NCI-H187 treated with DMSO at 0.1 percent for 48 hours (cell line): ENCODE measurements at regions not wholly inside any gene's neighbourhood (a gene's known extent, or its start where the extent isn't known, plus 50 kb on each side); places are given as distances from the start of the nearest gene placed in this dataset.

Source experiments
- DNase-seq: peaks from one replicate; lab custom pipeline; 2025; lab: John Stamatoyannopoulos, UW

DNA sequence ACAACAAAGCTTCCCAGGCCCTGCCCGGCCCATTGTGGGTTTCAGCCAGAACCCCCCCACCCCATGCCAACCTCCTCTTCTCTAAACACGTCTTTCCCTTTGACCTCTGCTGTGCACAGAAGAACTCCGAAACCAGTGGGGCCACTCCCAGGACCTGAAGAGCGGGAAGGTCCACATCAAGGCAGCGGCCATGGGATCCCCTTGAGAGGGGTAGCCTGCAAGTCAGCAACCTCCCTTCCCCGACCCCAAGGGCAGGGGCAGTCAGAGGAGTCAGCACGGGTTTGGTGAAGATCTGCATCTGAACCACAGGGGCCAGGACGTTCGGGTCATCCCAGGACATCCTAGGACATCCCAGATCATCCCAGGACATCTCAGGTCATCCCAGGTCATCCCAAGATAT lies 379.9 kb upstream of the IRX4 start:
- DNase-seq: no peak

DNA sequence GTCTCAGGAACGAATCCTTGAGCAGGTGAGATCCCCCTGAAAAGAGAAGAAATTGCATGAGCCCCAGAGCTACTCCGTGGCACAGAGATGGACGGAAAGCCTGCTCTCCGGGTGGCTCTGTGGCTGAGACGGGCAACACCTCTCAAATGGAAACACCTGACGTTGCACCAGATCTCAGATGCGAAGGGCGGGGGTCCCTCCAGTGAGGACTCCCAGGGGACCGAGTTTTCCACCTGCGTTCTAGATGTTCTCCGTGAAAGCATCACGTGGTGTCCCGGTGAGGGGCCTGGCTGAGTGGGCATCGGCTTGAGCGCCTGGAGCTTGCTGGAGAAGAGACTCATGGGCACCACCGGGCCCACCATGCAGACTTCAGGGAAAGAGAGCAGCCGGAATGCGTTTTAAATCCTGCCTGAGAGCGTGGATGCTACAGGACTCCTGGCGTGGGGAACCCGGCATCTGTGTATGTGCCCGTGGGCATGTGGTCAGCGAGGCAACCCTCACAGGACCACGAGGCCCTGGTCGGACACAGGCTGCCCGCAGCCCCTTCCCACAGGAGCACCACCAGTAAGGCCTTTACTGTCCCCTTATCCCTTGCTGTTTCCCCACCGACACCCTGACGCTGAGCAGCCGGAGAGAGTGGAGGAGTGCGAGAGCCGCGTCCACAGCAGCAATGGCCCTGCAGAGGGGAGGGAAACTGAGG lies 378.4 kb upstream of the IRX4 start:
- DNase-seq: no peak

DNA sequence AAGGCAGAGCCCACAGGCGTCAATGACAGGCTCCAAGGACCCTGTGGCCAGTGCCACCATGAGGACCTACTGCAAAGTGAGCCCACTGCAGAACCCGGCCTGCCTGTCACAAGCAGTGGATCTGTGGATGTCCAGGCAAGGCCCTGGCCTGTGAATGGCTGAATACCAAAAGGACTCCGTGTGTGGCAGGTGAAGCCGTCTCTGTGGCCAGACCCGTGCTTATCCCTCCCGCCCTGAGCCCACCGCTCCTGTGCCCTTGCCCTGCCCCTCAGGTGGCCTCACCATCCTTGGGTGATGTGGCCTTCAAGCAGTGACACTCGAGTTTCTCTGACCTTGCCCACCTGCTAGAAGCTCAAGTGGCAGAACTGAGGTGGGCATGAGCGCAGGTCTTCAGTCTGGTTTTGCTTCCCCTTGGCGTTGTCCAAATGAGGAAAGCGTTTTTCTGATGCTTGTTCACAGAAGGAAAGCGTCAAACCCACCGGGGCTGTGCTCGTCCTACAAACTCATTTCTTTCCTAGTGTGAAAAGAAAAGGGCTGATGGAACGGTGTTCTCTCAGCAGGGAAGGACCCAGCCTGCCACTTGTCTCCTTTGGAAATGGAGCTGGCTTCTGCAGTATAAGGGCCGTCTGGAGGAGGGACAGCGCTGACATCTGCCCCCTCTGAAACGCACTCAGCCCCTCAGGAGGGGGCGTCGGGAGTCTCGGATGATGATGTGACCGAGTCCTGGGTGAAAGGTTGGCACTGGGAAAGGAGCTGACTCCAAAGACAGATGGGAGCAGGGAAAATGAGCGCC lies 377.7 kb upstream of the IRX4 start:
- DNase-seq: no peak

DNA sequence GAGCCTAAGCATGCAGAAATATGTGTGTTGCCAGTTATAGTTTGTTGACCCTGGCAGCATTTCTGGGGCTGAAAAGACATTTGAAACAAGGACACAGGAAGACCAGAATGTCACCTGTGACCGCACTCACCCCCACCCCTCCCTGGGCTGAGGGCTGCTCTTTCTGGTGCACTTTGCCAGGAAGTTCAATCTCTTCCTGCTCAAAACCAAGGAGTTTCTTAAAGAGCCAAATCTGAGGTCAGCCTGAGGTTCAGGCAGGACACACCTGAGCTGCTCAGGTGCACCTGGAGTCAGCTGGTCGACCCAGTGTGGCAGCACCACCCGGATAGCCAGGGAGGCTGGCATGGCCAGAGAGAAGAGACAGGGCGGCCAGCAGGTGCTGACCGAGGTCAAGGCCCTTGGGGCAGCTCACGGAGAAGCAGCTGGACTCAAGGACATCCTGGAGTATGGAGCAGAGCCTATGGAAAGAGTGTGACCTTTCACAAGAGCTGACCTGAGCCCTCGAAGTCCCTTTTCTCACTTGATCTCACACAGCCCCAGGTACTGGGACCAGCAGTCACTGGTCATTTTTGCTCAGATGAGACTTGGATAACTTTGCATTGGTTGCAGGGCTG lies 376.9 kb upstream of the IRX4 start:
- no peak for DNase-seq

DNA sequence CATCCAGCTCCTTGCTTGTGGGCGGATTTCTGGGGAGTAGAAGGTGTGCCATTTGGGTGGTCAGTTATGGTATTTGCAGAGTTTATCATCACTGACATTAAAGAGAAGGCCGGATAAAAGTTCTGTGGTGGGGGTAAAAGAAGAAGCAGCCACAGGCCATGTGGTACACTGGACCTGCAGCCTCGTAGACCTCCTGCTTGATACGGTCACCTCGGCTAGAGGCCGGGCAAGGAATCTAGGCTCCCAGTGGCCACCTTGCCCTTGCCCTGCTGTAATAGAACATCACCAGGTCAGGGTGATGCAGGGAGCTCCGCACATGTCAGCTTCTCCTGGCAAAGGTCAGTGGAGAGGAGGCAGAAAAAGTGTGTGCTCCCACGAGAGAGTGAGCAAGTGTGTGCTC lies 376.1 kb upstream of the IRX4 start:
- DNase-seq: no peak

DNA sequence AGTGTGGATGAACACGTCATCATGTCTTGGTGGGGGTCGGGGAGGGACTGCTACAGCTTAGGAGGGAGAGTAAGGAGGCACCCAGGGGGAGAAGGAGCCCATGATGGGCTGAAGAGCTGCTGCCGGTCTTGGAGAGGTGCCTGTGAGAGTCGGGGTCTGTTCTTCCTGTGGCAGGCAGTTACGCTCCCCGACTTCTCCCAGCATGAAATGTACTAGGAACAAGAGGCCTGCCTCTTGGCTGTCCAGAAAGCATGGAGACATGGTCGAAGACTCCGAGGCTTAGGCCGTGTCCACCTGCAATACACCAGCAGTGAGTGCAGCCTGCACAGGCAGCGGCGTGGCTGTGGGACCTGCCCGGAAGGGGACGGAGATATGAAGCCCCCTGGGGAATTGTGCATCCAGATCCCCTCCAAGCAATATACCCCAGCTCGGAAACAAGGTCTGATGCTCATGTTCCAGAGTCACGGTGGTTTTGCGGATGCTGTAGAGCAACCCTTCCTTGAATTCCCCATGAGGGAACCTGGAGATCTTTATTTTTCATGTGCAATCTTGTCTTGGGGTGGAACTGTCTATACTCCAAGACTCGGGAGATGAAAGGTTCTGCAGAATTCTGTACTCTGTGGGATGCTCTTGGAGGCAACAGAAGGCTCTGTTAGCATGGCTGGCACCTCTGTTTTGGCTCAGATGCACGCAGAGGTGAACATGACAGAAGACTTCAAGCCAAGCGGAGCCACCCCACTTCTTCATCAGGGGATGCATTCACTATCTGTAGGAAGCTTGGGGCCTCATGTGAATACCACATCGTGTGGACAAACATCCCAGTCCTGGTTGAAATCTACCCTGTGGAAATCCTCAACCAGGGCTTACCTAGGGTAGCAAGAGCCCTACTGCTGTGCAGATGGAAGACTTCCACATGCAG lies 374.9 kb upstream of the IRX4 start:
- DNase-seq: no peak

DNA sequence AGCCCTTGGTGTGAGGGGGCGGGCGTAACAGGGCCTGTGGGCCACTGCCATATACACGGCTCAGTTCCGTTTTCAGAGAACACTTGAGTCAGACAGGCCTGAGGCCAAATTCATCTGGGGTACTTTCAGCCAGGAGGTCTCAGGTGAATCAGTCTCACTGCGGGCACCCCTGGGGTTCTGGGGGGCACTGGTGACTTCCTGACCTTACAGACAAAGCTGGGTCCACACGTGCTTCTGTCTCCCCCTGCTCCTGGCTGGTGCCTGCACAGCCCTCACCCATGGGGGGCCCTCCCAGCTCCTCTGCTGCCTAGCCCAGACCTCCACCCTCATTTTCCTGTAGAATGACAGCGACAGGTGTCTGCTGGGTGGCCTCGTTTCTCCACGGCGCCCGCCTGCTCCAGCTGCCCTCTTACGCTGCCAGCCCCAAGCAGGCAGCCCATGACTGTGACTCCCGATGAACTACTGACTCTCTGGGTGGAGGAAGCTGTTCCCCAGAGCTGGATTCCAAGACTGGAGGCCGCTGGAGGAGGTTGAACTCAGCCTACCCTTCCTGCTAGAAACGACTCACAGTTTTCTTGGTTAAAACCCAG lies 374.1 kb upstream of the IRX4 start:
- DNase-seq: no peak

DNA sequence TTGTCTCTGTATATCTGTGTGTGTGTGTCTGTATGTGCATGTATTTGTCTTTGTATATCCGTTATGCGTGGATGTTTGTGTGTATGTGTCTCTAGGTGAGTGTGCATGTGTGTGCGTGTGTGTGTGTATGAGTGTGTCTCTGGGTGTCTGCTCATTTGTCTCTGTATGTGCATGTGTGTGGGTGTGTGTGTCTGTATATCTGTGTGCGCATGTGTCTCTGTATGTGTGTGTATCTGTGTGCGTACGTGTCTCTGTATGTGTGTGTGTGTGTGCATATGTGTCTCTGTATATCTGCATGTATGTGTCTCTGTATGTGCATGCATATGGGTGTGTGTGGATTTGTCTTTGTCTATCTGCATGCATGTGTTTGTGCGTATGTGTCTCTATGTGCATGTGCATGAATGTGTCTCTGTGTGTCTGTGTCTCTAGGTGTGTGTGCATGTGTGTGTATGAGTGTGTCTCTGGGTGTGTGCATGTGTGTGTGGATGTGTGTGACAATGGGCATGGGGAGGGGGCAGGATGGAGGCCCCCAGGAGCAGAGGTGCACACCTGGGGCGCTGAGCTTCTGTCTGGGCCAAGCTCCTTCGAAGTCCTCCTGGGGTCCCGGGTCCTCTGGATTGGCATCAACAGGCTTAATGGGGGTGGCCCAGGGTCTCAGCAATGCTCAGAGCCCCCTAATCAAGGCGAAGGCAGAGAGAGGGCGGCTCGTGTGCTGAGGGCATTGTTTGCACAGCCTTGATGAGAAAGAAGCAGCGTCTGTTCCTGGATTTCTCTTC lies 373.4 kb upstream of the IRX4 start:
- DNase-seq: no peak

DNA sequence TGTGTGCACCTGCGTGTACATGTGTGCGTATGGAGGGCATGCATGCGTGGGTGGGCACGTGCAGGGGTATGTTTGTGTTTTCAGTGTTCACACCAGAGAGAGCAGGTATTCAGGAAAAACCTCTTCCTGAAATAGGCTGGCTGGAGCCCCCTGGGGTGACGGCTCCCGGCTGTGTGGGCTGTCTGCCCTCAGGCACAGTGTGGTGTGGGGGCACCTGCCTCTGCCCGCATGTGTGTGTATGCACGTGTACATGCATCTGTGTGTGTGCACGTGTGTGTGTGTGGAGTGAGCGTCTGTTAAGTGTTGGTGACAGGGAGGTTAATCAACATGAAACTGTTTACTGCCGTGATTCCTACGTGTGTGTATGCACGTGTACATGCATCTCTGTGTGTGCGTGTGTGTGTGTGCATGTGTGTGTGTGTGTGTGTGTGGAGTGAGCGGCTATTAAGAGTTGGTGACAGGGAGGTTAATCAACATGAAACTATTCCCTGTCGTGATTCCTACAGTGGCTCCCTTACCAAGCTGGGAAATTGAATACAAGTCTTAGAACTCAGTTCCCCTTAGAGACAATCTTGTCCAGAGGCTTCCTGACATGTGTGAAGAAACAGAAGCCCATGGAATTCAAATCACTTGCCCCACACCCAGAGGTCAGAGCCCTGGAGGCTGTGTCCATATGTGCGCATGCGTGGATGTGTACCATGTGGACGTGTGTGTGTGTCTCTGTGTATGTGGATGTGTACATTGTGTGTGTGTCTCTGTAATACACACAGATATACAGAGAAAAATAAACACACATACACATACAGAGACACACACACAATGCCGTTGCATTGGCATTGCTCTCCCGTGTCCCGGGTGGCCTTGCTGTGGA lies 372.4 kb upstream of the IRX4 start:
- DNase-seq: no peak

DNA sequence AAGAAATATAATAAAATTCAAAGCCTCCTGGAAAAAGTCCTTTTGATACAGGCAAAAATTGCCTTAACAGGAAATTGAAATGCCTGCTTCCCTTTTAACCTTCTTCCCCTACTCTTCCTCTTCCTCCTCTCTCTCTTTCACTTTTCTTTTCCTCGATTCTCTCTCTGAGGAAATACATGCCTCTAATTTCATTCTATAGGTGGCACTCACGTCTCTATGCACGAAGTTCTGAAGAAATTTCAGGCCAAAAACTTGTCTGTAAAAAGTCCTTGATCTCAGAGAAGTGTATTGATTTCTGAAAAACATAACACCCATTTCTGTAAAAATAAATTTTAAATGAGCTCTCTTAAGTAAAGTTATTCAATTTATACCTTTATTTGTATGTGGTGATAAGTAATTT lies 371.7 kb upstream of the IRX4 start:
- no peak for DNase-seq

DNA sequence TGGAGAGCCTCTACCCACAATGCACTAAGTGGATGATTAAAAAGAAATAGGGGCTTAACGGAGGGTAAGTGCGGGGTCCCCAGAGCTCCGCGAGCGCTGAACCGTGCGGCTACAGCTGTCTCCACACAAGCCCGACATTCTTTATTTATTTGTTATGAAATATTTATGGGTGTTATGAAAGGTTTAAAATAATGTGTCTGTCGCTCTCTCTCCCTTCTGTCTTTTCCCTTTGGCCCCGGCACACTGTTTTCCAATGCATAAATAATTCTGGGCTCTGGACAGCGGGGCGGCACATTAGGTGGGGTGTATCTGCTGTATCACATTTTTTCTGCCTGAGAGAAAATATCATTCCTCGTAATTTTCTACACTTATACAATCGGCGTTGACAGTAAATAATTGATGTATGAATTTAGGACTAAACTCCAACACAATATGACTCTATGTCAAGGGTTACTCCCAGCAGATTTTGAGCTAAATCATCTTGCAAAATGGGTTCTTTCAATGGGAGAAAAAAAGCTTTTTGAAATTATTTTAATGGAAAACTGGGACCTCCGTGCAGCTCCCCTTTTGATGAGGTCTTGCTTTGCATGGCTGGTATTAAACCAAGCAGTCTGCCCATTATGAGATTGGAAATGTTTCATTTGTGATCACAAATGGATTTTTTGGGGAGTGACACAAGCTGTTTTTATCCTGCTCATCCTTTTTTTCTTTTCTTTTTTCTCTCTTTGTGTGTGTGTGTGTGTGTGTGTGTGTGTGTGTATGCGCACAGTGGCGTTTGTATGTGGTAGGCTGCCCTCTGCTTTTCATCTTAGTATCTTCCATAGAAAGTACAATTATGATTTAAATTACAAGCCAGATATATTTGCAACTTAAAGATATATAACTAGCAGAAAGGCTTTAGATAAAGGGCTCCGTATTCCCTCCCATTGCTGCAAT lies 370.6 kb upstream of the IRX4 start:
- no peak for DNase-seq

DNA sequence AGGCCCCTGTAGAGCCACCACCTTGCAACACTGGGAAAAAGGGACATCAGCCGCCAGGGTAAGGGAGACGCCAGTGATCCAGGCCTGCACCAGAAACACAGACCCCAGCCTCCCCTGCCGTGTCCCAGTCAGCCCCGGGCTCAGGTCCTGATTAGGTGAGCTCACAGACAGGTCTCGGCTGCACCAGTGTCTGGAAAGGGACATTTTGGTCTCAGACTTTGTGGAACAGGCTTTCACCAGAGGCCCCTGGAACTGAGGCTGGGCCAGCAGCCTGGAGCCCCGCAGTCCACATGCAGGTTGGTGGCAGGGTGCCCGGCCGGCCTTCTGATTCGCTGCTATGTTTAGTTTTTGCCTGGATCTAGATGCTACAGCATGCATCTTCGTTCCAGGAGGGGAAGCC lies 369.0 kb upstream of the IRX4 start:
- no peak for DNase-seq

DNA sequence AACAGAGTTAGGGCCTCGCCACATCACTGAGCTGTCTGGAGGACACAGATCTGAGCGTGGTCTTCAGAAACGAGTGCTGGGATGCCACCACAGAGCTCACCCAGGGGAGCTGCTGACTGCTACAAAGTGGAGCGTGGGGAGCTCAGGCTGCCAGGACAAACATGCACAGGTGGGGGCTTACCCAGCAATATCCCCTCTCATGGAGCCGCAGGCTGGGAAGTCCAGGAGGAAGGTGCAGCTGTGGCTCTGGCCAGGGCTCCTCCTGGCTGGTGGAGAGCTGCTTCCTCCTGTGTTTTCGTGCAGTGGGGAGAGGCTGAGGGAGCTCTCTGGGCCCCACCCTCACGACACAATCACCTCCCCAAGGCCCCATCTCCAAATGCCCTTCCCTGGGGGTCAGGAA lies 368.6 kb upstream of the IRX4 start:
- DNase-seq: no peak

DNA sequence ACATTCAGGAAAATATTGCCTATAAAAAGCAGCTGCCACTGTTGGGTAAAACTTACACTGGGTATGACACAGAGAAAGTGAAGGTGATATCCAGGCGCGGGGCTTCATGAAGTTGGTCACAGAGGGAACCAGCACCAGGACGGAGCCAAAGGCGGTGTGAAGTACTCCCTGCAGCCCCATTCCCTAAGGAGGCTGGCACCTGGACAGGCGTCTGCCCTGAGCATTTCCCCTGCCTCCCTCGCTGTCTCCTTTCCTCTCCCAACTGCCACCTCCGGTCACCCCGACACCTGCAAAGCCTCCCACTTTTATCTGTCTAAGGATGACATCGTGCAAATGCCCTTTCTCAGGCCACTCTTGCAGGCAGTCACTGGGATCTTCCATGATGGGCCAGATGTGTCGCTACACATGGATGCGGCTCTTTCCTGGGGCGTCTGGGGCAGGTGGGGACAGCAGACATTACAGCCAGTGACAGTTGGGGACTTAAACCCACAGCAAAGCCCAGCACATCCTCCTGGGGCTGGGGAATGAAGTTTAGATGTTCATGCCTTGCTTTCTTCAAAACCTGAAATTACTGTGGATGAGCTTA lies 367.7 kb upstream of the IRX4 start:
- DNase-seq: no peak

DNA sequence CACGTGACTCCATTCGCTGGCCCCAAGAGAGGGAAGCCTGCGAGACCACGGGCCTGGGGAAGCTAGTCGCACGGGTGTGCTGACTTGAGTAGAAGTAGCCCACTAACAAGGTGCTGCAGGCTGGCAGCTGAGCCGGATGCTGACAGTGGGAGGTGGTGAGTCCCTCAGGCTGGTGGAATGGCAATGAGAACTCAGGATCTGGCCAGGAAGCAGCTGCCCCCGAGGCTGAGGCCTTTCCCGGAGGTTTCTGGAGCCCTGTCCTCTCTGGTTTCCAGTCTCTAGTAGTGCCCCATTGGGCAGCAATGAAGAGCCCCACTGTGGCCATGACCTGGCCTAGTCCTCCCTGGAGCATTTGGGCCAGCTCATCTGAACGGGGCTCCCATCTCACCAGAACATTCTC lies 366.7 kb upstream of the IRX4 start:
- no peak for DNase-seq

DNA sequence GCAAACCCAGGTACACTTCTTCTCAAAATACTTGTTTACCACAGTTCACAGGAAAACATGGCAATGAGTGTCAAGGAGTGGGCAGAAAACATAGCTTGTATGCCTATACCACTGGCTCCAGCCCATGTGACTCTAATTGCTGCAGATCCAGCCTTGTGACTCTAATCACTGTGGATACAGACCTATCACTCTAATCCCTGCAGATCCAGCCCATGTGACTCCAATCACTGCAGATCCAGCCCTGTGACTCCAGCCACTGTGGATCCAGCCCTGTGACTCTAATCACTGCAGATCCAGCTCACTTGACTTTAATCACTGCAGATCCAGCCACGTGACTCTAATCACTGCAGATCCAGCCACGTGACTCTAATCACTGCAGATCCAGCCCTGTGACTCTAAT lies 366.3 kb upstream of the IRX4 start:
- no peak for DNase-seq

DNA sequence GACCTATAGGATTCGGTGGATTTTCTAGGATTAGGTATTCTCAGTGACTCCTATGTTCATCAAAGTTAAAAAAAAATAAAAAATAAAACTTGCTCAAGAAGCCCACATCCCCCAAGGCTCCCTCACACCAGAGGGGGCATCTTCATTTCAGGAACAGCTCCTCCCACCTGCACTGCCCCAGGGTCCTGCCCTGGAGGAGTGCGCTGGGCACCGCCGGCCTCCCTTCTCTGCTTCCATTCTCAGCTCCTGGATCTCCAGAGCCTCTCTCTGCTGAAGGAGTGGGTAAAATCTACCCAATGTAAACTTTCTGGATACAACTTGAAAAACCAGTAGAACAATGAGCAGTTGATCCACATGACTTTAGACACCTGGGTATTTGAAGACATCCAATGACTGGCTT lies 359.8 kb upstream of the IRX4 start:
- DNase-seq: no peak

DNA sequence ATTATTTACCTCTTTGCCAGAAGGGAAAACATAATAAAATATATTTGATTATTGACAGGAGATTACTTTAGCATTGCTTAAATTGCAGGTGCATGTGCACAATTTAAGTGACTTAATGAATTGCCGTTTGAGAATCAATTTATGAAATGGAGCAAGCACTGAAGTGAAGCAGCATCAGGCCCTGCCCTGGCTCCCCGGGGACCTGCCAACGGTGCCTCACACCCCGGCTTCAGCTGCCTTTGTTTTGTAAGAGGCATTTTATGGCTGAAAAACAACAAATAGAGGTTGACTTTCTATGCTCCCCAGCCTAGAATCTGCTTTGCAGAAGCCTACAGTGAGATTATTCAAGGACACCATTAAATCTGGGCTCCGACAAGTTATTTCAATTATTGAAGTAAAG lies 359.1 kb upstream of the IRX4 start:
- DNase-seq: no peak
